ENCODE measurements at regions not wholly inside any gene's neighbourhood (a gene's known extent, or its start where the extent isn't known, plus 50 kb on each side); places are given as distances from the start of the nearest gene placed in this dataset.
"Not testable (repeated sequence)": the region's sequence is repeated elsewhere in the genome, so short reads cannot be mapped to it uniquely, and the experiment has no call there.

DNA sequence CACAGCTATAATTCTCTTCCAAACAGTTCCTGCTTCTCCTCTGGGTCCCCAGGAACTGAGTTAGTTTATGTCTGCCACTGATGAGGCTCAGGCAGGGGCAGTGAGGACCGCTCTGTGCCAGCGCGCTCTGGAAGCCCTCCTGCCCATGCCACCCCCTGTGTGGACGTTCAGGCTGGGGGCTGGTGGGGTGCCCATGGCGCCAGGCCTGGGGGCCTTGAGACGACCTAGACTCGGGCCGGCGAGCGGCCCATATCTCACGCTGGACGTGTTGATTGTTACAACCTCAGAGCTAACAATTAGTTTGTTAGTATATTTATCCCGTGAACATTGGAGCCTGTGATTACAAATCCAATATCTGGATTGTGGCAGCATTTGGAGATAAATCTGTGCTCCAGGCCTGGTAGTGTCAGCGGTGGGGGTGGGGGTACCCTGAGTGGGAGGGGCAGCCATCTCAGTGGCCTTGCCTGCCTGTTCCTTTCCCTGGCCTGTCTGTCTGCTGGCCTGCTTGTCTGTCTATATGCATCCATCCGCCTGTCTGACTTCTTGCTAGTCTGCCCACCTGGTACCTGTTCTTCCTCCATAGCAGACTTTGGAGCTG, 256.5 kb upstream of the MVB12B start:
- DNase-seq, result no peak
- TF ChIP-seq CTCF (IDR thresholded peaks at IDR 0.05; ENCODE audit: unreplicated experiment), result no peak
- H3K4me1 Mint-ChIP-seq (ENCODE audit: low read depth, unreplicated experiment), result no peaks in the 10 kb centered on the region
- no peaks in the 10 kb centered on the region for H3K36me3 Mint-ChIP-seq (ENCODE audit: insufficient read depth, unreplicated experiment)
- no peak overlapping the region for H3K4me3 Mint-ChIP-seq (ENCODE audit: low read depth, unreplicated experiment)
- no peaks in the 10 kb centered on the region for H3K9me3 Mint-ChIP-seq (ENCODE audit: low read depth, unreplicated experiment)
- no peak overlapping the region for H3K27ac Mint-ChIP-seq (ENCODE audit: unreplicated experiment)
- CTCF ChIA-PET, result interaction anchor here (0.7 kb wide), 1 partner anchor 541 kb away, joined by 4 read pairs; no protein-coding TSS in a partner anchor
- peaks cover 67% of the 10 kb centered on the region for H3K27me3 Mint-ChIP-seq (ENCODE audit: unreplicated experiment)
- intact Hi-C loops (cut with micrococcal nuclease; ENCODE audit: unreplicated experiment), result no loop called here
- BruUV-seq (replicated peaks), result no TSS peak

GRCh38 chr9:126071076-126071750, 255.4 kb upstream of the MVB12B start:
- H3K27ac Mint-ChIP-seq (ENCODE audit: unreplicated experiment), result no peak overlapping the region
- H3K4me1 Mint-ChIP-seq (ENCODE audit: low read depth, unreplicated experiment), result no peaks in the 10 kb centered on the region
- CTCF ChIA-PET, result no interaction called here
- no peak for DNase-seq
- intact Hi-C loops (cut with micrococcal nuclease; ENCODE audit: unreplicated experiment), result no loop called here
- no peaks in the 10 kb centered on the region for H3K36me3 Mint-ChIP-seq (ENCODE audit: insufficient read depth, unreplicated experiment)
- TF ChIP-seq CTCF (IDR thresholded peaks at IDR 0.05; ENCODE audit: unreplicated experiment), result no peak
- no TSS peak for BruUV-seq (replicated peaks)
- no peaks in the 10 kb centered on the region for H3K9me3 Mint-ChIP-seq (ENCODE audit: low read depth, unreplicated experiment)
- peaks cover 67% of the 10 kb centered on the region for H3K27me3 Mint-ChIP-seq (ENCODE audit: unreplicated experiment)
- H3K4me3 Mint-ChIP-seq (ENCODE audit: low read depth, unreplicated experiment), result no peak overlapping the region

GRCh38 chr9:126077656-126078055, 249.0 kb upstream of the MVB12B start:
- BruUV-seq (replicated peaks); H3K4me3 Mint-ChIP-seq (ENCODE audit: low read depth, unreplicated experiment); H3K36me3 Mint-ChIP-seq (ENCODE audit: insufficient read depth, unreplicated experiment); intact Hi-C loops (cut with micrococcal nuclease; ENCODE audit: unreplicated experiment); H3K9me3 Mint-ChIP-seq (ENCODE audit: low read depth, unreplicated experiment); H3K27ac Mint-ChIP-seq (ENCODE audit: unreplicated experiment); H3K4me1 Mint-ChIP-seq (ENCODE audit: low read depth, unreplicated experiment); CTCF ChIA-PET; DNase-seq: not testable (repeated sequence)
- H3K27me3 Mint-ChIP-seq (ENCODE audit: unreplicated experiment), result peaks cover 82% of the 10 kb centered on the region

GRCh38 chr9:126080641-126081040, 246.0 kb upstream of the MVB12B start:
- H3K9me3 Mint-ChIP-seq (ENCODE audit: low read depth, unreplicated experiment), result peaks cover 3% of the 10 kb centered on the region
- H3K4me1 Mint-ChIP-seq (ENCODE audit: low read depth, unreplicated experiment), result no peaks in the 10 kb centered on the region
- BruUV-seq (replicated peaks), result no TSS peak
- intact Hi-C loops (cut with micrococcal nuclease; ENCODE audit: unreplicated experiment), result no loop called here
- no peaks in the 10 kb centered on the region for H3K36me3 Mint-ChIP-seq (ENCODE audit: insufficient read depth, unreplicated experiment)
- peaks cover 90% of the 10 kb centered on the region for H3K27me3 Mint-ChIP-seq (ENCODE audit: unreplicated experiment)
- no peak overlapping the region for H3K27ac Mint-ChIP-seq (ENCODE audit: unreplicated experiment)
- no peak for DNase-seq
- CTCF ChIA-PET, result no interaction called here
- H3K4me3 Mint-ChIP-seq (ENCODE audit: low read depth, unreplicated experiment), result no peak overlapping the region
- TF ChIP-seq CTCF (IDR thresholded peaks at IDR 0.05; ENCODE audit: unreplicated experiment), result no peak

DNA sequence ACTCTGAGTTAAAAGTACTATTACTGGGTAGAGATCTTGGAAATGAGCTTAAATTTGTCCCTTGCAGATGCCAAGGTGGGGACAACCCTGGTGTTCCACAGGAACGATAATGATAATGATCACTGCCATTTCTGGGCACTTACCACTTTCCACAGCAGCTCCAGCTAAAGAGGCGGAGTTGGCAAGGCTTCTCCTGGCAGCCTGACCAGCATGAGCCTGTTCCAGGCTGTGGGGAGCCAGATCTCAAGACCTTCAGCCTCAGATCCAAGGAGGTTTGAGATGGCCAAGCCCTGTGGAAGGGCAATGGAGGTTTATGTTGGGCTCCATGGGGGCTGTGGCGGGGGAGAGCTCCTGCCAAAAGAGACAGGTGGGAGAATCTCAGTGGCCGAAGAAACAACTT, 244.9 kb upstream of the MVB12B start:
- Mint-ChIP-seq H3K4me3 (ENCODE audit: low read depth, unreplicated experiment) (no peak overlapping the region), H3K27me3 (ENCODE audit: unreplicated experiment) (peaks cover 87% of the 10 kb centered on the region), H3K36me3 (ENCODE audit: insufficient read depth, unreplicated experiment) (no peaks in the 10 kb centered on the region), H3K27ac (ENCODE audit: unreplicated experiment) (no peak overlapping the region), H3K4me1 (ENCODE audit: low read depth, unreplicated experiment) (no peaks in the 10 kb centered on the region), H3K9me3 (ENCODE audit: low read depth, unreplicated experiment) (peaks cover 3% of the 10 kb centered on the region)
- no TSS peak for BruUV-seq (replicated peaks)
- no peak for DNase-seq
- CTCF ChIA-PET, result no interaction called here
- intact Hi-C loops (cut with micrococcal nuclease; ENCODE audit: unreplicated experiment), result no loop called here
- TF ChIP-seq CTCF (IDR thresholded peaks at IDR 0.05; ENCODE audit: unreplicated experiment), result no peak
